BLaER1 (cell line): ENCODE measurements at regions not wholly inside any gene's neighbourhood (a gene's known extent, or its start where the extent isn't known, plus 50 kb on each side); places are given as distances from the start of the nearest gene placed in this dataset.
"Not testable (repeated sequence)": the region's sequence is repeated elsewhere in the genome, so short reads cannot be mapped to it uniquely, and the experiment has no call there.

Source experiments
- H3K27ac ChIP-seq: shearing (Covaris generic); formaldehyde crosslinking; 2 replicates; pipeline ENCODE4 v1.8.1; 2022
- H3K27me3 ChIP-seq: shearing (Covaris generic); formaldehyde crosslinking; 2 replicates; pipeline ENCODE4 v1.8.1; 2022
- H3K36me3 ChIP-seq: shearing (Covaris generic); formaldehyde crosslinking; 2 replicates; pipeline ENCODE4 v1.8.1; 2022
- H3K4me1 ChIP-seq: shearing (Covaris generic); formaldehyde crosslinking; 2 replicates; pipeline ENCODE4 v1.8.1; 2022
- H3K4me2 ChIP-seq: shearing (Covaris generic); formaldehyde crosslinking; 2 replicates; pipeline ENCODE4 v1.8.1; 2022
- H3K4me3 ChIP-seq: shearing (Covaris generic); formaldehyde crosslinking; 2 replicates; pipeline ENCODE4 v1.8.1; 2022
- H3K9ac ChIP-seq: shearing (Covaris generic); formaldehyde crosslinking; 2 replicates; pipeline ENCODE4 v1.8.1; 2022
- H3K9me3 ChIP-seq: shearing (Covaris generic); formaldehyde crosslinking; 2 replicates; pipeline ENCODE4 v1.8.1; 2022
- H4K20me1 ChIP-seq: shearing (Covaris generic); formaldehyde crosslinking; 2 replicates; pipeline ENCODE4 v1.8.1; 2022

DNA sequence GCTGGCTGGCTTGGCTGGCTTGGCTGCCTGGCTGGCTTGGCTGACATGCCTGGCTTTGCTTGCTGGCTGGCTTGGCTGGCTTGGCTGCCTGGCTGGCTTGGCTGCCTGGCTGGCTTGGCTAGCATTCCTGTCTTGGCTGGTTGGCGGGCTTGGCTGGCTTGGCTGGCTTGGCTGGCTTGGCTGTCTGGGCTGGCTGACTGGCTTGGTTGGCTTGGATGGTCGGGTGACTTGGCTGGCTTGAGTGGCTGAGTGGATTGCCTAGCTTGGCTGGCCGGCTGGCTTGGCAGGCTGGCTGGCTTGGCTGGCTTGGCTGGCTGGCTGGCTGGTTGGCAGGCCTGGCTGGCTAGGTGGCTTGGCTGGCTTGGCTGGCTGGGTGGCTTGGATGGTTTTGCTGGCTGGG is 2832.3 kb downstream of the RPIA start:
- not testable (repeated sequence) for H3K27me3 ChIP-seq

GRCh38 chr2:91525587-91525986 is 2834.1 kb downstream of the RPIA start:
- H3K9me3 ChIP-seq, result peaks cover 12% of the 10 kb centered on the region
- not testable (repeated sequence) for H3K4me2 ChIP-seq, H3K27ac ChIP-seq, H3K4me1 ChIP-seq, H3K27me3 ChIP-seq, H3K4me3 ChIP-seq, H3K36me3 ChIP-seq, H4K20me1 ChIP-seq, H3K9ac ChIP-seq

More for the DNA sequence above, 2832.3 kb downstream of the RPIA start:
- not testable (repeated sequence) for H3K27ac ChIP-seq, H3K4me1 ChIP-seq, H3K4me3 ChIP-seq, H3K4me2 ChIP-seq, H3K36me3 ChIP-seq, H3K9ac ChIP-seq, H4K20me1 ChIP-seq
- peaks cover 13% of the 10 kb centered on the region for H3K9me3 ChIP-seq

DNA sequence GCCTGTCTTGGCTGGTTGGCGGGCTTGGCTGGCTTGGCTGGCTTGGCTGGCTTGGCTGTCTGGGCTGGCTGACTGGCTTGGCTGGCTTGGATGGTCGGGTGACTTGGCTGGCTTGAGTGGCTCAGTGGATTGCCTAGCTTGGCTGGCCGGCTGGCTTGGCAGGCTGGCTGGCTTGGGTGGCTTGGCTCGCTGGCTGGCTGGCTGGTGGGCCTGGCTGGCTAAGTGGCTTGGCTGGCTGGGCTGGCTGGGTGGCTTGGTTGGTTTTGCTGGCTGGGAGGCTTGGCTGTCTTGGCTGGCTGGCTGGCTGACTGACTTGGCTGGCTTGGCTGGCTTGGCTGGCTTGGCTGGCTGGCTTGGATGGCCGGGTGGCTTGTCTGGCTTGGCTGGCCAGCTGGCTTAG is 2834.6 kb downstream of the RPIA start:
- not testable (repeated sequence) for H3K27ac ChIP-seq, H3K4me3 ChIP-seq, H3K4me1 ChIP-seq, H3K9ac ChIP-seq, H3K27me3 ChIP-seq, H3K36me3 ChIP-seq, H3K4me2 ChIP-seq, H4K20me1 ChIP-seq
- H3K9me3 ChIP-seq, result peaks cover 12% of the 10 kb centered on the region

DNA sequence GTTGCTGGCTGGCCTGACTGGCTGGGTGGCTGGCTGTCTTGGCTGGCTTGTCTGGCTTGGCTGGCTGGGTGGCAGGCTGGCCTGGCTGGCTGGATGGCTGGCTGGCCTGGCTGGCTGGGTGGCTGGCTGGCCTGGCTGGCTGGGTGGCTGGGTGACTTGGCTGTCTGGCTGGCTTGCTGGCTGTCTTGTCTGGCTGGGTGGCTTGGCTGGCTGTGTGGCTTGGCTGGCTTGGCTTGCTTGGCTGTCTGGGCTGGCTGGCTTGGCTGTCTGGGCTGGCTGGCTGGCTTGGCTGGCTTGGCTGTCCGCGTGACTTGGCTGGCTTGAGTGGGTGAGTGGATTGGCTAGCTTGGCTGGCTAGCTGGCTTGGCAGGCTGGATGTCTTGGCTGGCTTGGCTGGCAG is 2835.6 kb downstream of the RPIA start:
- not testable (repeated sequence) for H3K36me3 ChIP-seq, H3K27ac ChIP-seq, H3K4me3 ChIP-seq, H4K20me1 ChIP-seq, H3K4me1 ChIP-seq, H3K27me3 ChIP-seq, H3K9ac ChIP-seq, H3K4me2 ChIP-seq
- peaks cover 12% of the 10 kb centered on the region for H3K9me3 ChIP-seq

GRCh38 chr2:91527491-91528031 is 2836.1 kb downstream of the RPIA start:
- H3K4me2 ChIP-seq, H3K36me3 ChIP-seq, H3K27ac ChIP-seq, H3K4me3 ChIP-seq, H3K4me1 ChIP-seq, H4K20me1 ChIP-seq, H3K9ac ChIP-seq, H3K27me3 ChIP-seq: not testable (repeated sequence)
- peaks cover 12% of the 10 kb centered on the region for H3K9me3 ChIP-seq

- peaks cover 12% of the 10 kb centered on the region for H3K9me3 ChIP-seq
- H3K4me2 ChIP-seq, H3K36me3 ChIP-seq, H3K27me3 ChIP-seq, H3K9ac ChIP-seq, H3K27ac ChIP-seq, H4K20me1 ChIP-seq, H3K4me1 ChIP-seq, H3K4me3 ChIP-seq: not testable (repeated sequence)
Observed at GRCh38 chr2:91528361-91528760, 2836.9 kb downstream of the RPIA start.

GRCh38 chr2:91536109-91536508 is 2844.6 kb downstream of the RPIA start:
- H3K4me3 ChIP-seq, H4K20me1 ChIP-seq, H3K4me1 ChIP-seq, H3K27me3 ChIP-seq, H3K9ac ChIP-seq, H3K27ac ChIP-seq, H3K9me3 ChIP-seq, H3K4me2 ChIP-seq, H3K36me3 ChIP-seq: not testable (repeated sequence)

DNA sequence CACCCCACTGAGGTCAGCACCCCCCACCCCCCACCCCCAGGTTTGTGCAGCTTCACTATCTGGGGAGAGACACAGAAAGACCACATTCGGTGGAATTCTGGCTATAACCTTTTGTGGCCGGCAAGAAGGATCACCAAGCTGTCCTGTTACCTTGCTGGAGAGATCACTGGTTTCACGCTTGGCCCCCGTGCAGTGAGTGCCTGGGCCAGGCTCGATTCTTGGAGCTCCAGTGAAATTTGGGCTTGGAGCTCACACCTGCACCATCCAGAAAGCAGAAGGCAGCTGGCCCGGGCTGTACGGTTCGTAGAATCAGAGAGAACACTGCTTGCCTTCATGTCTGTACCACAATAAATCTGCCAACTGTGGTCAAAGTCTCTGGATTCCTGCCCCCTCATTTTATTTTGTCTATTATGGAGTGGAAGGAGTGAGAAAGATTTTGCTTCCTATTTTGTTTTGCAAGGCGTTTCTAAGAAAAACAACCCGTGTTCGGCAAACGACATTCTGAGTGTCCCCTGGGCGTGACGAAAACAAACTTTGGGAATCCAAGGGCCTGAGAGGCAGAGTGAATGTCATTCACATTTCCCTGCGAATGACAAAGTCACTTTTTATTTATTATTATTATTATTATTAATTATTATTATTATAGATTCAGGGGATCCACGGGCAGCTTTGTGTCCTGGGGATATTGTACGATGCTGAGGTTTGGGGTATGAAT is 2845.2 kb downstream of the RPIA start:
- not testable (repeated sequence) for H3K4me1 ChIP-seq, H3K9me3 ChIP-seq, H3K9ac ChIP-seq, H3K27ac ChIP-seq, H3K36me3 ChIP-seq, H3K4me2 ChIP-seq, H3K27me3 ChIP-seq, H4K20me1 ChIP-seq, H3K4me3 ChIP-seq

- not testable (repeated sequence) for H4K20me1 ChIP-seq, H3K27ac ChIP-seq, H3K9me3 ChIP-seq, H3K9ac ChIP-seq, H3K36me3 ChIP-seq, H3K4me2 ChIP-seq, H3K4me1 ChIP-seq, H3K4me3 ChIP-seq, H3K27me3 ChIP-seq
Observed at GRCh38 chr2:91549316-91549715, 2857.8 kb downstream of the RPIA start.

DNA sequence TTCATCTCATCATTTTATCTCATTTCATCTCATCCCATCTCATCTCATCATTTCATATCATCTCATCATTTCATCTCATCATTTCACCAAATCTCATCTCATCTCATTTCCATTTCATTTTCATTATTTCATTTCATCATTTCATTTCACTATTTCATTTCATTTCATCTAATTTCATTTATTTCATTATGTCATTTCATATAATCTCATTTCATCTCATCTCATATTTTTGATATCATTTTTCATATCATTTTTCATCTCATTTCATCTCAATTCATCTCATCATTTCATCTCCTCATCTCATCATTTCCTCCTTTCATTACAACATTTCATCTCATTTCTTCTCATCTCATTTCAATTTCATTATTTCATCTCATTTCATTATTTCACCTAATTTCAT is 2866.8 kb downstream of the RPIA start:
- H3K4me2 ChIP-seq, H3K27ac ChIP-seq, H3K9ac ChIP-seq, H3K4me1 ChIP-seq, H3K27me3 ChIP-seq, H4K20me1 ChIP-seq, H3K4me3 ChIP-seq, H3K9me3 ChIP-seq, H3K36me3 ChIP-seq: not testable (repeated sequence)

DNA sequence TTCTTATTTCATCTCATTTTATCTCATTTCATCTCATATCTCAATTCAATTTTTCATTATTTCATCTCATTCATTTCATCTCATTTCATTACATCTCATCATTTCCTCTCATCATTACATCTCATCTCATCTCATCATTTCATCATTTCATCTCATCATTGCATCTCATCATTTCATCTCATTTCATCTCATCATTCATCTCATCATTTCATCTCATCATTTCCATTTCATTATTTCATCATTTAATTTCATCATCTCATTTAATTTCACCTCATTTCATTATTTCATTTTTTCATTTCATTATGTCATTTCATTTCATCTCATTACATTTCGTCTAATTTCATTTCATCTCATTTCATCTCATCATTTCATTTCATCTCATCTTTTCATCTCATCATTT is 2867.8 kb downstream of the RPIA start:
- H3K27me3 ChIP-seq, H4K20me1 ChIP-seq, H3K9ac ChIP-seq, H3K36me3 ChIP-seq, H3K4me3 ChIP-seq, H3K9me3 ChIP-seq, H3K4me2 ChIP-seq, H3K4me1 ChIP-seq, H3K27ac ChIP-seq: not testable (repeated sequence)

DNA sequence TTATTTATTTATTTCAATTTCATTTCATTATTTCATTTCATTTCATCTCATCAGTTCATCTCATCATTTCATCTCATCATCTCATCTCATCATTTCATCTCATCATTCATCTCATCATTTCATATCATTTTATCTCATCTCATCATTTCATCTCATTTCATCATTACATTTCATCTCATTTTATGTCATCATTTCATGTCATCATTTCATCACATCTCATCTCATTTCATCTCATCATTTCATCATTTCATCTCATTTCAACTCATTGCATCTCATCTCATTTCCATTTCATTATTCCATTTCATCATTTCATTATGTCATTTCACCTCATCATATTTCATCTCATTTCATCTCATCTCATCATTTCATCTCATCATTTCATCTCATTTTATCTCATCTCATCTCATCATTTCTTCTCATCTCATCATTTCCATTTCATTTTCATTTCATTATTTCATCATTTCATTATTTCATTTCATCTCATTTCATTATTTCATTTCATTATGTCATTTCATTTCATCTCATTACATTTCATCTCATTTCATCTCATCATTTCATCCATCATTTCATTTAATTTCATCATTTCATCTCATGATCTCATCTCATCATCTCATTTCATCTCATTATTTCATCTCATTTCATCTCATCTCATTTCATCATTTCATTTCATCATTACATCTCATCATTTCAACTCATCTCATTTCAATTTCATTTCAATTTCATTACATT is 2868.6 kb downstream of the RPIA start:
- not testable (repeated sequence) for H3K27ac ChIP-seq, H3K36me3 ChIP-seq, H3K4me1 ChIP-seq, H3K9ac ChIP-seq, H3K4me2 ChIP-seq, H3K27me3 ChIP-seq, H4K20me1 ChIP-seq, H3K4me3 ChIP-seq, H3K9me3 ChIP-seq

DNA sequence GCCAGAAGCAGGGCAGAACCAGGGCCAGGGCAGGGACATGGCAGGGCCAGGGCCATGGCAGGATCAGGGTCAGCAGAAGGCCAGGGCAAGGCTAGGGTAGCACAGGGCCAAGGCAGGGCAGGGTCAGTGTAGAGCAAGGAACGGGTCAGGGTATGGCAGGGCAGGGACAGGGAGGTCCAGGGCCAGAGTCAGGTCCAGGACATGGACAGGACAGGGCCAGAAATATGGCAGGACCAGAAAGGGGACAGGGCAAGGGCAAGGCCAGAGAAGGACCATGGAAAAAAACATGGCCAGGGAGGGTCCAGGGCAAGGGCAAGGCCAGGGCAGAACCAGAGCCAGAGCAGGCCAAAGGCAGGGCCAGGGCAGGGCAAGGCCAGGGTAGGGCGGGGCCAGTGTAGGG is 2870.7 kb downstream of the RPIA start:
- H3K36me3 ChIP-seq, result not testable (repeated sequence)

GRCh38 chr2:91564700-91565099 is 2873.2 kb downstream of the RPIA start:
- H3K4me2 ChIP-seq, H3K9me3 ChIP-seq, H3K4me1 ChIP-seq, H4K20me1 ChIP-seq, H3K36me3 ChIP-seq, H3K9ac ChIP-seq, H3K27ac ChIP-seq, H3K4me3 ChIP-seq, H3K27me3 ChIP-seq: not testable (repeated sequence)

More for the DNA sequence above, 2870.7 kb downstream of the RPIA start:
- H3K4me3 ChIP-seq, H3K9ac ChIP-seq, H4K20me1 ChIP-seq, H3K9me3 ChIP-seq, H3K4me1 ChIP-seq, H3K4me2 ChIP-seq, H3K27me3 ChIP-seq, H3K27ac ChIP-seq: not testable (repeated sequence)
